Right ventricle myocardium inferior (tissue), 1 donor: ENCODE measurements at regions not wholly inside any gene's neighbourhood (a gene's known extent, or its start where the extent isn't known, plus 50 kb on each side); places are given as distances from the start of the nearest gene placed in this dataset.
"Not testable (repeated sequence)": the region's sequence is repeated elsewhere in the genome, so short reads cannot be mapped to it uniquely, and the experiment has no call there.

Experiments used
- ATAC-seq: fragments of 200-7000 bp; cut with Tn5 transposase; one replicate; pipeline ENCODE4 v1.9.1; 2020; ENCODE audit warnings: mild to moderate bottlenecking, moderate library complexity
- DNase-seq: peaks from one replicate; pipeline ENCODE4 v3.0.0; 2021; ENCODE audit errors: missing footprints
- intact Hi-C: fragments of 100-400 bp; cut with DNase I; formaldehyde crosslinking; loops from one replicate; pipeline ENCODE4 v1.11.0; 2022
- donor health status: DM: no; HTN: yes; CAD: no; lungs with severe emphysema.

GRCh38 chr11:57911522-57911921, 112.2 kb upstream of the OR9Q1 start:
- ATAC-seq, intact Hi-C loops, DNase-seq: not testable (repeated sequence)

GRCh38 chr11:57913715-57914704, 109.7 kb upstream of the OR9Q1 start:
- ATAC-seq (no peak), DNase-seq (no peak)
- intact Hi-C loops: no loop called here

GRCh38 chr11:57917632-57918031, 106.0 kb upstream of the OR9Q1 start:
- intact Hi-C loops: no loop called here
- DNase-seq: no peak
- no peak for ATAC-seq

GRCh38 chr11:57920971-57921370, 102.7 kb upstream of the OR9Q1 start:
- intact Hi-C loops: no loop called here
- DNase-seq (no peak), ATAC-seq (no peak)

DNA sequence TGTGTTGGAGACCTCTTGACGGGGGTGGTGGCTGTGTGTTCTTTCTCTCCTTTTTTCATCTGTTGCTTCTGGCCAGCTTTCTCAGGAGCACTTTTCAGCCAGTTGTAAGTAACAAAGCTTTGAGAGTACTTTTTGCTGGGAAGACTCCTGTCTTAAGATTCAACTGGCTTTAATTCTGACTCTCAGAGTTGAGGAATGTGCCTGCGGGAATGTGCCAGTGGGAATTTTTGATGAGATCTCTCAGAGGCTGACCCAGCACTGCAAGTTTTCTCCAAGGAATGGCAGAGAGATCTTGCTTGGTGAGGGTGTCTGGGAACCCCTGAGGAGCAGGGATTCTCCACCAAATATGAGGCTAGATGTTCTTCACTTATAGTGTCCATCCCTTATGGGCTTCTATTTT, 91.6 kb upstream of the OR9Q1 start:
- intact Hi-C loops: no loop called here
- DNase-seq (no peak), ATAC-seq (no peak)

DNA sequence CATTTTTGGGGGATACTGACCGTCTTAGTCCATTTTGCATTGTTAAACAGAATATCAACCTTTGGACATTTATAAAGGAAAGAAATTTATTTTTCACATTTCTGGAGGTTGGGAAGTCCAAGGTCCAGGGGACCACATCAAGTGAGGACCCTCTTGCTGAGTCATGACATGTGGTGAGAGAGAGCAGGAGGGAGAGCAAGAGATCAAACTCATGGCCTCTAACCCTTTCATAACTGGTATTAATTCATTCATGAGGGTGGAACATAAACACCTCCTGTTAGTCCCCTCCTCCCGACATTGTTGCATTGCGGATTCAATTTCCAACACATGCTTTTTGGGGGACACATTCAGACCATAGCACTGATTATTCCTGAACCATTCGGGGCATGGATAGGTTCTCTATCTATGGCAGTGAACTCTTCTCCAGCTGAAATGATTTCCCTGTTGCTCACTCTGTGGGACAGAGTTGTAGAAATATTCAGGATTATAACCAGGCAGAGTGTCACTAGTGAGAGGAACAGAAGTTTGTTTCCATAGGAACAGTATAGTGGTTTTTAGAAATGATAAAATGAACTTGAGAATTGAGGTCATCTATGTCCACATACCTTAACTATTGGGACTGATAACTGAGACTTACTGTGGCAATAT, 88.2 kb upstream of the OR9Q1 start:
- ATAC-seq (no peak), DNase-seq (no peak)
- intact Hi-C loops: loop anchor here (1.0 kb wide), 1 partner anchor 89 kb away; no protein-coding TSS in a partner anchor

DNA sequence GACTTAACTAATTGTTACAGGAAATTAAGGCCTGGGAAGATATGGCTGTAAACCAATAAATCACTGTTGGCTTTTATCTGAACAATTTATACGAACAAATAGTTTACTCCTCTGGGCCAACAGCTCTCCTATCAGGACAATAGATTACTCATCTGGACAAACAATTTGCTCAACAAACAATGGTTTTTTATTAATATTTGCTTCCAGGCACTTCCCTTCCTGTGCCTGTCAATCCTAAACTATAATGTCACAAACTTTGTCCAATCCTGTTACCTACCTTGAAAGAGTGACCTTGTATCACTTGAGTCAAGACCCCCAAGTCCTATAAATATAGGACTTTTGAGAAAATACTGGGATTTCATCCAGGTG, 87.6 kb upstream of the OR9Q1 start:
- no peak for ATAC-seq
- intact Hi-C loops: loop anchor here (1.0 kb wide), 1 partner anchor 88 kb away; no protein-coding TSS in a partner anchor
- no peak for DNase-seq

DNA sequence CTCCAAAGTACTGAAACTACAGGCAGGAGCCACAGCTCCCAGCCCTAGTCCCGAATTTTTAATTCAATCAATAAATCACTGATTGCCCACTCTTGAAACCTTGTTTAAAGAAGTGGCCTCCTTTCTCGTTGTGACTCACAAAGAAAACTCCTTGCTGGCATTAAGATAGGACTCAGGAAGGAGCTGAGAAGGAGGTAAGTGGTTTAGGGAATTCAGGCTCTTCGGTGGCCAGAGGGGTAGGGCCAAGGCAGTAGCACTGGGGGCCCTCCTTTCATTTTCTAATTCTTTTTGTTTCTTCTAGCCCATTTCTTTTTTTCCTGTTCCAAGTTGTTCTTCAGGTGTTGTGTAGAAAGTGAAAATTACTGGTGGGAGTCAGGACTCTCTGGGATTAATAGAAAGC, 86.2 kb upstream of the OR9Q1 start:
- no peak for DNase-seq
- intact Hi-C loops: no loop called here
- ATAC-seq: no peak

- DNase-seq (no peak), ATAC-seq (no peak)
- intact Hi-C loops: no loop called here
These were observed 85.3 kb upstream of the OR9Q1 start for GRCh38 chr11:57938351-57938750.

DNA sequence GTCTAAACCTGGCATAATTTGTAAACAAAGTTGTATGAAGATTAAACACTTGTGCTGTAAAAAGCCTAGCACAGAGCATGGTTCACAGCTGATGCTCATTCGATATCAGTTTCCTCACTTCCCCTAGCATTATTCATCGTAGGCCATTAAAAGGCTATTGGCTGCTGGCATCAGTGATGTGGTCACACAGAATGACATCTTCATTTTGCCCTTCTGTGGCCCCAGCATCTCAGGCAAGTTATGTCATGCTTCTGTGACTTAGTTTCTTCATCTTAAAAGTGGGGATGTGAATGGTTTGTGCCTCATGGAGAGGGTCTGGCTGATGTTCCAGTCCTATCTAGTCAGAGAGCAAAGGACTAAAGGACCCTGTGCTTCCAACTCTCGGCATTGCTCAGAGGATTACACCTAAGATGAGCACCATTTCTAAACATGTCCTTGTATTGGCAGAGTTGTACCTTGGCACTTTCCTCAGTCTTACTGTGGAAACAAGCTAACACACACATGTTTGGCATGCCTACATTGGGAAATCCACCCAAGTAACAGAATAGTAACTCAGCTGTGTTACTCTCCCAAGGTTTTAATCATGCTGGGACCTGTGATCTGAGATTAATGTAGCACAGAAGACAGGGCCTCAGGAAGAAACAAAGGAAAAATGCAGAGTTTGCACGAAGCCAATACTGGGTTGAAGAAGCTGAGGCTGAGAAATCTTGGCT, 83.5 kb upstream of the OR9Q1 start:
- DNase-seq (no peak), ATAC-seq (no peak)
- intact Hi-C loops: no loop called here

DNA sequence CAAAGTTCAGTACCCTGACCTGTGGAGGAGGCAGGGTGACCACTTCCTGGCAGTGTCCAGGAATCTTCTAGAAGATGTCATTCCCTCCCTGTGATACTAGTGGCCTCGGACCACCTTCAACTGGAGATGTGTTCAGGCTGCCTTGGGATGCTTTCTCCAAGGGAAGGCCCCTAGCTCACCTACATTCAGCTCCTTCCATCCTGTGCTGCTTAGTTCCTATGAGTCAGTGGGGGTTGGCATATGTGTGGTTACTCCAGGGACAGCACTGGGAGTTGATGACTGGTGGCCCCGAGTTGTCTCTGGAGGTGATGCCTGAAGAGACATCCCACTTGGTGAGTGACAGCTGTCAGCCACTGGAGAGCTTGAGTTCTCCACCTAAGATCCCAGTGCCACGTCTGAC, 81.8 kb upstream of the OR9Q1 start:
- no peak for DNase-seq
- ATAC-seq: no peak
- intact Hi-C loops: no loop called here

DNA sequence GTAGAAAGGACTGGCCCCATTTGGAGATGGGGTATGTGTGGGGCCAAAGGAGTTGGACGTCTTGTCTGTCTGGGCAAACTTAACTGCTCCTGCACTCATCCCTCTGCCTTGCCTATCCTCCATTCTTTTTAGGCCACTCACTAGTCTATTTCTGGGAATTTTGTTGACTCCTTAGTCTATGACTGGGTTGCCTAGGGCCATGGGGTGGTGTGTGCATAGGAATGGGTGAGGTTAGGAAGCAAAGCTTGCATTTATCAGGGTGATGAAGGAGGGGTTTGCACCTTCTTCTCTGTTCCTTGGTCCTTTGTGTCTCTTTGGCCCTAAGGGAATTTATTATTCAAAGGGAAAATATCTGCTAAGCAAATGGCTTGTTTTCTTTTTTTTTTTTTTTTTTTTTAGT, 80.9 kb upstream of the OR9Q1 start:
- no peak for ATAC-seq
- DNase-seq: no peak
- intact Hi-C loops: no loop called here

DNA sequence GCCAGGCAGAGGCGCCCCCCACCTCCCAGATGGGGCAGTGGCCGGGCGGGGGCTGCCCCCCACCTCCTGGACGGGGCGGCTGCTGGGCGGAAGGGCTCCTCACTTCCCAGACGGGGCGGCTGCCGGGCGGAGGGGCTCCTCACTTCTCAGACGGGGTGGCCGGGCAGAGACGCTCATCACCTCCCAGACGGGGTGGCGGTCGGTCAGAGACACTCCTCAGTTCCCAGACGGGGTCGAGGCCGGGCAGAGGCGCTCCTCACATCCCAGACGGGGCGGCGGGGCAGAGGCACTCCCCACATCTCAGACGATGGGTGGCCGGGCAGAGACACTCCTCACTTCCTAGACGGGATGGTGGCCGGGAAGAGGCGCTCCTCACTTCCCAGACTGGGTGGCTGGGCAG, 79.9 kb upstream of the OR9Q1 start:
- intact Hi-C loops, ATAC-seq, DNase-seq: not testable (repeated sequence)

GRCh38 chr11:57946628-57947027, 77.1 kb upstream of the OR9Q1 start:
- ATAC-seq: no peak
- intact Hi-C loops: no loop called here
- no peak for DNase-seq

GRCh38 chr11:57964660-57965059, 59.0 kb upstream of the OR9Q1 start:
- DNase-seq (no peak), ATAC-seq (no peak)
- intact Hi-C loops: no loop called here

- no peak for DNase-seq
- ATAC-seq: no peak
- intact Hi-C loops: no loop called here
These were observed 52.2 kb upstream of the OR9Q1 start for GRCh38 chr11:57971272-57972012.

DNA sequence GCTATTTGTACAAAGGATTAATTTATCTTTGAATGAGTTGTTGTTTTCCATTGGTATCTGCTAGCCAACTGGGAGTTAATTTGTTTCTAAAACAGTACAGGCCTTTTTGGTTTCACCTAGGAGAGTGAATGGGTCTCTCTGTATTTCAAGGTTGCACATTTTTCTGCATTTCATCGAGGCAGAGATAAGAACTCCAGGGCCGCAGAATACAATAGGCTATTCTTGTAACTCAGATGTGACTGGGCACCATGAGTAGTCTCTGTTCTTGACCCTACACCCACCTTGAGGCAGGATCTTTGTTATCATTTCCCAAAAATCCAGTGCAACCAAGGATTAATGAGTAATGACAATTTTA, 51.7 kb upstream of the OR9Q1 start:
- DNase-seq: no peak
- ATAC-seq: no peak
- intact Hi-C loops: no loop called here
